Lower leg skin (tissue), 4 donors: ENCODE measurements at regions not wholly inside any gene's neighbourhood (a gene's known extent, or its start where the extent isn't known, plus 50 kb on each side); places are given as distances from the start of the nearest gene placed in this dataset.

ENCODE experiments used
- DNase-seq, 2 donors: peaks; one replicate each; pipeline ENCODE4 v3.0.0-alpha.2; 2019; ENCODE audit warnings: low spot score in 2 of 2
- H3K4me3 ChIP-seq: fragments of 200-600 bp; sonication (generic); 2 replicates; pipeline ENCODE4 v1.5.1; 2017; ENCODE audit warnings: mild to moderate bottlenecking, low read depth; ENCODE audit not compliant: poor library complexity, severe bottlenecking
- POLR2A ChIP-seq, 2 donors: fragments of 450-650 bp; IDR thresholded peaks; one replicate each; pipeline ENCODE4 v1.6.1; 2016 to 2017; ENCODE audit warnings: antibody characterized with exemption in 2 of 2, mild to moderate bottlenecking in 1 of 2, moderate library complexity in 1 of 2
- WGBS, 2 donors: methylation state at CpG; one replicate each; pipeline ENCODE4 v1.1.5; 2018; 5-methylcytosine and 5-hydroxymethylcytosine counted together
- intact Hi-C: fragments of 100-400 bp; cut with DNase I; formaldehyde crosslinking; loops from one replicate; pipeline ENCODE4 v1.15.0; 2023; ENCODE audit warnings: low total_unique reads
- TF ChIP-seq, protein P1 (sequence below), 3 donors: fragments of 450-650 bp; IDR thresholded peaks; one replicate each; pipeline ENCODE4 v1.5.1; 2016; ENCODE audit warnings: antibody characterized with exemption in 3 of 3, mild to moderate bottlenecking in 3 of 3, moderate library complexity in 2 of 3

DNA sequence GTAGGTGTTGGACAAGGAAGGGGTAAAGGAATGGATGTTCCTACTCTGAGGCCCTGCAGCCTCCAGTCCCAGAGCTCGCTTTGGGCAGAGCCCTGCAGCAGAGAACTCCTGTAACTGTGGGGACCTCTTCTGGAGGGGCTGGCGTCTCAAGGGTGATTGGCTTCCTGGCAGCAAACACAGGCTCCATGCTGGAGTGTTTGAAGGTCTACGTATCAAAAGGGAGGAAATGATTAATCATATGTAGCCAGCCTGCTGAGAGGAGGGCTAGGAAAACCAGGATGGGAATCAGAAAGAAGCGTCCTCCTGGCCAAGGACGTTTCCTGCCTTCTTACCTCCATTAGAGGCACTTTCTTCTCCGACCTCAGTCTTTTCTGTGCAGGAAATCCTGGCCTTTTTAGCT lies 208.5 kb downstream of the TSHZ3 start:
- intact Hi-C loops, result no loop called here
- WGBS, 2 donors, result 73 to 80% methylated on average over 6 of the region's 6 CpGs

DNA sequence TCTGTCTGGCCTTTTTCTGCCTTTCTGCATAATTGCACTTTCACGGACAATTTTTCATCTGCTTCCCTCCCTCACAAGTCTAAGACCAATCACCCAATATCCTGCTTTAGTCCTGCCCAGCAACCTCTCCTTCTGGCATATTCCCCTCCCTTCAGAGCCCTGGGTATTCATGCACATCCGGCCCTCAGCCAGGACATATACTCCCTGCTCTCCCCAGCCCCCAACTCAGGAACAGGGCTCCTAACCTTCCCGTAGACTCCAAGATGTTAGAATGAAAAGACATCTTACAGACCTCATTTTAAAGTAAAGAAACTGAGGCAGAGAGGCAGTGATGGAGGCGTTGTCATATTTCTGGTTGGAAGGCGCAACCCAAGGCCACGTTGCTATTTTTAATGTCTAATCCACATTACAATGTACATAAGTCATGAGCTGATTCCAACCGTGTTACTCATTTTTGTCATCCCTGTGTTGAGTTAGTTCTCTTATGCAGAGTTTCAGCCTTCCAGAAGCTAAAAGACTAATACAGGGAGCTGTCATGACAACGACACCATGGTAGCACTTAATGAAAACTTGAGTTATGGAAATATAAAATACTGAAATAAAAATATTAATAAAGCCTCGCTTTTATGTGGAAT lies 209.2 kb downstream of the TSHZ3 start:
- no peak overlapping the region for H3K4me3 ChIP-seq
- intact Hi-C loops, result no loop called here
- TF ChIP-seq POLR2A (IDR thresholded peaks at IDR 0.05), result no peak
- TF ChIP-seq, protein P1, sequence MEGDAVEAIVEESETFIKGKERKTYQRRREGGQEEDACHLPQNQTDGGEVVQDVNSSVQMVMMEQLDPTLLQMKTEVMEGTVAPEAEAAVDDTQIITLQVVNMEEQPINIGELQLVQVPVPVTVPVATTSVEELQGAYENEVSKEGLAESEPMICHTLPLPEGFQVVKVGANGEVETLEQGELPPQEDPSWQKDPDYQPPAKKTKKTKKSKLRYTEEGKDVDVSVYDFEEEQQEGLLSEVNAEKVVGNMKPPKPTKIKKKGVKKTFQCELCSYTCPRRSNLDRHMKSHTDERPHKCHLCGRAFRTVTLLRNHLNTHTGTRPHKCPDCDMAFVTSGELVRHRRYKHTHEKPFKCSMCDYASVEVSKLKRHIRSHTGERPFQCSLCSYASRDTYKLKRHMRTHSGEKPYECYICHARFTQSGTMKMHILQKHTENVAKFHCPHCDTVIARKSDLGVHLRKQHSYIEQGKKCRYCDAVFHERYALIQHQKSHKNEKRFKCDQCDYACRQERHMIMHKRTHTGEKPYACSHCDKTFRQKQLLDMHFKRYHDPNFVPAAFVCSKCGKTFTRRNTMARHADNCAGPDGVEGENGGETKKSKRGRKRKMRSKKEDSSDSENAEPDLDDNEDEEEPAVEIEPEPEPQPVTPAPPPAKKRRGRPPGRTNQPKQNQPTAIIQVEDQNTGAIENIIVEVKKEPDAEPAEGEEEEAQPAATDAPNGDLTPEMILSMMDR (IDR thresholded peaks at IDR 0.05), result no peak
- peak in 1 of 2 donors; percentile 26 for DNase-seq
- WGBS, 2 donors, result 82 to 86% methylated on average over 9 of the region's 9 CpGs

More for the DNA sequence above, 208.5 kb downstream of the TSHZ3 start:
- peak in 1 of 2 donors; percentile 60 for DNase-seq
- no peak overlapping the region for H3K4me3 ChIP-seq
- TF ChIP-seq POLR2A (IDR thresholded peaks at IDR 0.05), result no peak
- TF ChIP-seq, protein P1 (IDR thresholded peaks at IDR 0.05), result no peak

DNA sequence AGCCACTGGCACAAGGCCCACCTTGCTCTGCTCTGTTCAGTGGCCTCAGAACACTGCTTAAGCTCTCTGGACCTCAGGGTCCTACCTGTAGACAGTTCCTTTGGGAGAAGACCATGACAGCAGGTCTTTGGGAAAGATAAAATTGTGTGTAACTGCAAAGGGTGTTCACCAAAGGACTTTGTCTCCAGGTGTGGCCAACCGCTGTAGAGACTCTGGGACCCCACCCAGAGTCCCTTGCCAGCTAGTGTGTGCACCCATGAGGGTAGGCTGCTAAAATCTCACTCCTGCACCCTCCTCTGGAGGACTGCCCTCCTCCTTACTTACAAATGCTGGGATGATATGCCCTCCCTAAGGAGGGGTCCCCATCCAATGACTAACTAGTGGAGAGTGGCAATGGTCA lies 211.2 kb downstream of the TSHZ3 start:
- TF ChIP-seq POLR2A (IDR thresholded peaks at IDR 0.05), result no peak
- TF ChIP-seq, protein P1 (IDR thresholded peaks at IDR 0.05), result no peak
- 77 to 100% methylated on average over 1 of the region's 1 CpG for WGBS, 2 donors
- no peak for DNase-seq
- intact Hi-C loops, result no loop called here
- no peak overlapping the region for H3K4me3 ChIP-seq

- H3K4me3 ChIP-seq, result no peak overlapping the region
- TF ChIP-seq, protein P1 (IDR thresholded peaks at IDR 0.05), result no peak
- no peak for TF ChIP-seq POLR2A (IDR thresholded peaks at IDR 0.05)
- intact Hi-C loops, result no loop called here
- no peak for DNase-seq
- WGBS, 2 donors, result 46 to 50% methylated on average over 2 of the region's 2 CpGs
These were observed 213.4 kb downstream of the TSHZ3 start for GRCh38 chr19:31135841-31136240.

DNA sequence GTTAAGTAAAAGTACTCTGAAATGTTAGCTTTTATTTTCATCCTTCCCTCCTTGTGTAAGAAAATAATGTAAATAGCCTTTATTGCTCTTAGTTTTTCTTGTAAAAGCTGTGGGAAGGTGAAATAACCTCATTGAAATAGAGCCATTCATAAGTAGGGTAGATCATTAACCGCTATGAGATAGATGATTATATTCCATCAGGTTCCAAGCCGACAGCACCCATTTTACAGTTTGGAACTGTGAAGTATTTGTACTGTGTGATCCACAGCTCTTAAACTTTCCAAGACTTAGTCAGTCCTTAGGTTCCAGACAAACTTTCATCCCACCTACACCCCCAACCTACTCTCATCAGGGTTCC lies 216.5 kb downstream of the TSHZ3 start:
- WGBS, 2 donors, result 69 to 81% methylated on average over 2 of the region's 2 CpGs
- no peak for TF ChIP-seq POLR2A (IDR thresholded peaks at IDR 0.05)
- TF ChIP-seq, protein P1 (IDR thresholded peaks at IDR 0.05), result no peak
- intact Hi-C loops, result no loop called here
- DNase-seq, result no peak
- H3K4me3 ChIP-seq, result no peak overlapping the region

DNA sequence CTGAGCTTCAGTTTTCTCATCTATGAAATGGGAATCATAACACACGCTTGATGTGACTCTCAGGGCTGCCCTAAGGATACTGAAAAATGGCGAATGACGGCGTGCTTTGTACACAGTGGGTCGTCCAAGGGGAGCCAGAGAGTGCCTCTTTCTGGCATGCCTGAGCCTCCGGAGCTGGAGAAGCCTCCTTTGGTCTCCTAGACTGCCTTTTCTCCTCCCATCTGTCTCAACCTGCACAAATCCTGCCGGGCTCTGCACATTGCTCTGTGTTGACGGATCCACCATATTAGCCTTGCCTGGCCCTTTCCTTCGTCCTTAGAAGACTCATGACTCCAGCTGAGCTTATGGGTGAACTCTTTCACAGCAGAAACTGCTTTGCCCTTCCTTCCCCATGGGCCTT lies 220.9 kb downstream of the TSHZ3 start:
- intact Hi-C loops, result no loop called here

More for the DNA sequence above, 220.9 kb downstream of the TSHZ3 start:
- TF ChIP-seq, protein P1 (IDR thresholded peaks at IDR 0.05), result no peak
- TF ChIP-seq POLR2A (IDR thresholded peaks at IDR 0.05), result no peak
- WGBS, 2 donors, result 95 to 98% methylated on average over 9 of the region's 9 CpGs
- peak in 1 of 2 donors; percentile 46 for DNase-seq
- no peak overlapping the region for H3K4me3 ChIP-seq
